H1 (cell line): ENCODE measurements at regions not wholly inside any gene's neighbourhood (a gene's known extent, or its start where the extent isn't known, plus 50 kb on each side); places are given as distances from the start of the nearest gene placed in this dataset.

Source experiments
- CTCF ChIA-PET: fragments of 300-600 bp; sonication (Branson Sonifier 250); formaldehyde crosslinking; loops from one replicate; lab custom pipeline; 2021; ENCODE audit not compliant: partially characterized antibody; lab: Charles Lee
- POLR2A ChIA-PET: fragments of 300-600 bp; sonication (Branson Sonifier 250); formaldehyde crosslinking; loops from one replicate; lab custom pipeline; 2021; ENCODE audit warnings: inconsistent platforms; ENCODE audit not compliant: partially characterized antibody; lab: Charles Lee
- DNase-seq, 2 experiments: peaks; one replicate each; pipeline versions ENCODE4 v3.0.0 to v3.0.0-alpha.2; 2010 to 2022; ENCODE audit warnings: low spot score in 2 of 2, low read depth in 1 of 2, mixed read lengths in 1 of 2
- FAIRE-seq: peaks from 2 replicates; lab custom pipeline; 2011; peaks lifted over from hg19 to GRCh38; lab: Jason Lieb, UNC
- H2AFZ ChIP-seq: 2 replicates; pipeline ENCODE4 v1.8.1; 2012; ENCODE audit warnings: low read length, inconsistent platforms
- H2AK5ac ChIP-seq: 2 replicates; pipeline ENCODE4 v1.6.1; 2013; ENCODE audit warnings: low read depth, low read length
- H2BK120ac ChIP-seq: replicated peaks from 2 replicates; pipeline ENCODE3; 2013; ENCODE audit warnings: low read depth, low read length, inconsistent platforms
- H2BK12ac ChIP-seq: 2 replicates; pipeline ENCODE4 v1.6.1; 2013; ENCODE audit warnings: low read depth, low read length
- H2BK15ac ChIP-seq: 2 replicates; pipeline ENCODE4 v1.6.1; 2013; ENCODE audit warnings: low read length
- H2BK20ac ChIP-seq: 2 replicates; pipeline ENCODE4 v1.6.1; 2013; ENCODE audit warnings: low read length
- H2BK5ac ChIP-seq: 2 replicates; pipeline ENCODE4 v1.6.1; 2013; ENCODE audit warnings: low read depth, low read length
- H3K14ac ChIP-seq: 2 replicates; pipeline ENCODE4 v1.6.1; 2013; ENCODE audit warnings: inconsistent platforms; ENCODE audit not compliant: insufficient read length
- H3K18ac ChIP-seq: 2 replicates; pipeline ENCODE4 v1.6.1; 2013; ENCODE audit warnings: low read length; ENCODE audit errors: extremely low read depth
- H3K23ac ChIP-seq: 2 replicates; pipeline ENCODE4 v1.6.1; 2013; ENCODE audit warnings: inconsistent platforms; ENCODE audit not compliant: insufficient read length
- H3K23me2 ChIP-seq: 2 replicates; pipeline ENCODE4 v1.6.1; 2013; ENCODE audit warnings: low read depth, low read length
- H3K27ac ChIP-seq: 2 replicates; pipeline ENCODE4 v1.6.1; 2011; ENCODE audit warnings: low read depth, low read length, inconsistent platforms
- H3K27me3 ChIP-seq, 4 experiments: replicated peaks in 1 of 4; 1 replicate in 1 of 4; 2 replicates in 3 of 4; pipeline versions ENCODE4 v1.6.1 to v1.8.1; 2011 to 2013; ENCODE audit warnings: low read length in 3 of 4, mild to moderate bottlenecking in 3 of 4, inconsistent platforms in 2 of 4, mixed read lengths in 2 of 4, moderate library complexity in 1 of 4; ENCODE audit not compliant: control insufficient read depth in 3 of 4, insufficient read depth in 3 of 4; ENCODE audit errors: extremely low read depth in 1 of 4
- H3K36me3 ChIP-seq, 4 experiments: 2 replicates each; pipeline versions ENCODE4 v1.6.1 to v1.8.1; 2011 to 2013; ENCODE audit warnings: mild to moderate bottlenecking in 4 of 4, low read length in 3 of 4, moderate library complexity in 2 of 4, control low read depth in 1 of 4, inconsistent platforms in 1 of 4; ENCODE audit not compliant: insufficient read depth in 4 of 4, control insufficient read depth in 2 of 4
- H3K4ac ChIP-seq: replicated peaks from 2 replicates; pipeline ENCODE3; 2013; ENCODE audit warnings: low read length, low read depth, mixed read lengths, inconsistent platforms; ENCODE audit not compliant: insufficient read length
- H3K4me1 ChIP-seq, 4 experiments: replicated peaks in 1 of 4; 1 replicate in 1 of 4; 2 replicates in 3 of 4; pipeline versions ENCODE4 v1.6.1 to v1.8.1; 2011 to 2013; ENCODE audit warnings: low read length in 3 of 4, inconsistent platforms in 2 of 4, mixed read lengths in 1 of 4; ENCODE audit not compliant: insufficient read depth in 4 of 4, control insufficient read depth in 3 of 4
- H3K4me2 ChIP-seq, 2 experiments: 2 replicates each; pipeline versions ENCODE4 v1.6.1 to v1.8.1; 2011 to 2013; ENCODE audit warnings: low read depth in 2 of 2, low read length in 2 of 2, control low read depth in 1 of 2, inconsistent platforms in 1 of 2, mild to moderate bottlenecking in 1 of 2; ENCODE audit not compliant: insufficient read depth in 1 of 2
- H3K4me3 ChIP-seq, 4 experiments: fragments of 200-600, 300-600 bp in 1 of 4; sonication (generic), shearing (Covaris generic), sonication (Bioruptor Twin) in 1 of 4; 2 replicates each; pipeline versions ENCODE4 v1.5.1 to v1.8.1; 2011 to 2016; ENCODE audit warnings: low read length in 4 of 4, low read depth in 3 of 4, control low read depth in 2 of 4, inconsistent platforms in 2 of 4, mild to moderate bottlenecking in 2 of 4, mixed read lengths in 1 of 4, moderate library complexity in 1 of 4; ENCODE audit not compliant: insufficient read depth in 2 of 4; ENCODE audit errors: extremely low read depth in 1 of 4
- H3K56ac ChIP-seq: replicated peaks from 2 replicates; pipeline ENCODE3; 2013; ENCODE audit warnings: low read depth, mild to moderate bottlenecking, mixed read lengths, low read length, inconsistent platforms; ENCODE audit not compliant: insufficient read length
- H3K79me1 ChIP-seq: 2 replicates; pipeline ENCODE4 v1.6.1; 2013; ENCODE audit warnings: low read depth, low read length, control low read depth
- H3K79me2 ChIP-seq, 2 experiments: 2 replicates each; pipeline versions ENCODE4 v1.6.1 to v1.8.1; 2012 to 2013; ENCODE audit warnings: low read length in 2 of 2, mild to moderate bottlenecking in 2 of 2, inconsistent platforms in 1 of 2; ENCODE audit not compliant: insufficient read depth in 2 of 2, control insufficient read depth in 1 of 2
- H3K9ac ChIP-seq, 4 experiments: replicated peaks in 1 of 4; 1 replicate in 1 of 4; 2 replicates in 3 of 4; pipeline versions ENCODE4 v1.6.1 to v1.8.1; 2011 to 2013; ENCODE audit warnings: low read depth in 3 of 4, low read length in 3 of 4, control low read depth in 2 of 4, mild to moderate bottlenecking in 2 of 4, moderate library complexity in 2 of 4, inconsistent platforms in 1 of 4; ENCODE audit errors: extremely low read depth in 1 of 4
- H3K9me3 ChIP-seq, 2 experiments: 2 replicates each; pipeline versions ENCODE4 v1.6.1 to v1.8.1; 2012 to 2013; ENCODE audit warnings: mild to moderate bottlenecking in 2 of 2, moderate library complexity in 2 of 2, control low read depth in 1 of 2, inconsistent platforms in 1 of 2, low read depth in 1 of 2, low read length in 1 of 2, mixed read lengths in 1 of 2; ENCODE audit not compliant: insufficient read depth in 2 of 2
- H4K20me1 ChIP-seq, 2 experiments: replicated peaks in 1 of 2; 2 replicates each; pipeline versions ENCODE3 to v1.8.1; 2011 to 2013; ENCODE audit warnings: inconsistent platforms in 2 of 2, low read length in 2 of 2, mild to moderate bottlenecking in 1 of 2; ENCODE audit not compliant: insufficient read depth in 2 of 2, control insufficient read depth in 1 of 2
- H4K5ac ChIP-seq: 2 replicates; pipeline ENCODE4 v1.6.1; 2013; ENCODE audit warnings: low read length, low read depth, mixed read lengths, inconsistent platforms; ENCODE audit not compliant: insufficient read length
- H4K8ac ChIP-seq: 2 replicates; pipeline ENCODE4 v1.8.0; 2013; ENCODE audit warnings: mild to moderate bottlenecking, moderate library complexity, low read length, inconsistent platforms; ENCODE audit not compliant: insufficient read depth; ENCODE audit errors: extremely low read depth
- H4K91ac ChIP-seq: replicated peaks from 2 replicates; pipeline ENCODE3; 2013; ENCODE audit warnings: low read length, mixed read lengths, inconsistent platforms; ENCODE audit not compliant: insufficient read length
- KDM5A ChIP-seq: fragments of 200-600 bp; IDR thresholded peaks from 2 replicates; pipeline ENCODE4 v1.7.1; 2012; ENCODE audit warnings: mild to moderate bottlenecking, low read length, inconsistent platforms, mixed read lengths
- NRF1 ChIP-seq: IDR thresholded peaks from 2 replicates; pipeline ENCODE4 v1.6.1; 2011; ENCODE audit warnings: mild to moderate bottlenecking, low read depth, low read length, improper control_type of control experiment
- RNF2 ChIP-seq: fragments of 200-900, 300-1000 bp; sonication (generic); IDR thresholded peaks from 2 replicates; pipeline ENCODE4 v1.7.1; 2016; ENCODE audit warnings: borderline replicate concordance, low read depth, mild to moderate bottlenecking, antibody characterized with exemption, low read length; ENCODE audit not compliant: poor library complexity, severe bottlenecking; ENCODE audit errors: missing control alignments
- SP2 ChIP-seq: IDR thresholded peaks from 2 replicates; pipeline ENCODE4 v1.6.1; 2012; ENCODE audit warnings: mild to moderate bottlenecking, low read length, inconsistent platforms
- USF2 ChIP-seq: IDR thresholded peaks from 2 replicates; pipeline ENCODE4 v1.6.1; 2011; ENCODE audit warnings: low read length, improper control_type of control experiment
- WGBS, 2 experiments: shearing (Covaris generic) in 1 of 2; methylation state at CpG; one replicate each; pipeline versions ENCODE4 v1.1.6 to v1.1.7; 2013 to 2015; ENCODE audit warnings: low lambda C conversion rate in 2 of 2, mixed read lengths in 2 of 2, inconsistent platforms in 1 of 2, low coverage in 1 of 2, missing lambda C conversion rate in 1 of 2; ENCODE audit not compliant: insufficient replicate concordance in 2 of 2, insufficient coverage in 1 of 2, insufficient read length in 1 of 2; ENCODE audit errors: extremely low coverage in 1 of 2, missing lambda C conversion rate in 1 of 2; 5-methylcytosine and 5-hydroxymethylcytosine counted together

DNA sequence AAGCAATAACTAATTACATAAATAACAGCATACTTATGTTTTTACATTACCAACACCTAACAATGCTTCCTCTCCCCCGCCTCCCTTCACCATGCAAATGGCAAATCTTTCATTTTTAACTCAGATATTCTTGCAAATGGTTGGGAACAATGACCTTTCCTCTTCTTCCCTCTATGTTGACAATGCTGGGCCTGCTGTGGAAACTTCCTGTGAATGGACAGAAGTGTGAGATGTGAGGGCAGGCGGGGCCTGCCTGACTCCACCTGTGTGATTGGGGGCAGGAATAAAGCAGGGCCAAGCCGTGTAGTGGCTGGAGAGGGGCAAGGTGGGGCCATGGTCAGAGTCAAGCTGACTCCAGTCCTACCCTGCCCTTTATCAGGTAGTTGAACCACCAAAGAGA lies 289.6 kb downstream of the RPS6KC1 start:
- no peak overlapping the region for H2AK5ac ChIP-seq
- H3K4me2 ChIP-seq = no peak overlapping the region
- H3K79me1 ChIP-seq = no peaks in the 10 kb centered on the region
- no peak overlapping the region for H2BK20ac ChIP-seq
- no peak overlapping the region for H3K56ac ChIP-seq
- no peak overlapping the region for H3K27ac ChIP-seq
- H3K4me1 ChIP-seq = peaks cover 0 to 2% (median 0%) of the 10 kb centered on the region in 4 experiments; a peak in 1 of 7 replicates
- no peak overlapping the region for H3K4ac ChIP-seq
- no peak for DNase-seq
- H2AFZ ChIP-seq = no peak overlapping the region
- H2BK12ac ChIP-seq = no peak overlapping the region
- H2BK120ac ChIP-seq = no peak overlapping the region
- H3K9ac ChIP-seq = no peak overlapping the region
- H3K79me2 ChIP-seq = no peaks in the 10 kb centered on the region
- no peak overlapping the region for H3K14ac ChIP-seq
- H3K18ac ChIP-seq = no peak overlapping the region
- no peaks in the 10 kb centered on the region for H3K9me3 ChIP-seq
- no peaks in the 10 kb centered on the region for H4K20me1 ChIP-seq
- no peak overlapping the region for H4K8ac ChIP-seq
- no peaks in the 10 kb centered on the region for H3K27me3 ChIP-seq
- no peak overlapping the region for H3K23ac ChIP-seq
- no peak overlapping the region for H4K91ac ChIP-seq
- no peaks in the 10 kb centered on the region for H3K36me3 ChIP-seq
- ChIA-PET POLR2A (no interaction called here), CTCF (interaction anchor here (0.9 to 1.7 kb wide), 2 partner anchors 11 to 21 kb away, joined by 3 to 4 read pairs; no protein-coding TSS in a partner anchor)
- H3K23me2 ChIP-seq = no peaks in the 10 kb centered on the region
- no peak for FAIRE-seq
- 95% methylated on average over 3 of the region's 3 CpGs; no CpG with 5 or more reads in 1 of the 2 experiments for WGBS, 2 experiments
- no peak overlapping the region for H4K5ac ChIP-seq
- no peak overlapping the region for H2BK15ac ChIP-seq
- no peak overlapping the region for H2BK5ac ChIP-seq
- H3K4me3 ChIP-seq = no peak overlapping the region
- TF ChIP-seq USF2 (no peak), SP2 (no peak), RNF2 (no peak), KDM5A (no peak), NRF1 (no peak)
